ENCODE measurements at regions not wholly inside any gene's neighbourhood (a gene's known extent, or its start where the extent isn't known, plus 50 kb on each side); places are given as distances from the start of the nearest gene placed in this dataset.

DNA sequence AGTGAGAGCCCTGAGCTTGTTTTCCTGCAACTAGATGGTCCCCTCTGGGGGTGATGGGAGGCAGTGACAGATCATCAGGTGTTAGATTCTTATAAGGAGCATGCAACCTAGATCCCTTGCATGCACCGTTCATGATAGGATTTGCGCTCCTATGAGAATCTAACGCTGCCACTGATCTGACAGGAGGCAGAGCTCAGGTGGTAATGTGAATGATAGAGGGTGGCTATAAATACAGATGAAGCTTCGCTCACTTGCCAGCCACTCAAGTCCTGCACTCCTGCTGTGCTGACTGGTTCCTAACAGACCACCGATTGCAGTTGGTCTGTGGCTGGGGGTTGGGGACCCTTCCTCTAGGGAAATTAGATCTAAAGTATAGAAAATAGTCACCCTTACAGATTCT, 290.6 kb upstream of the ADCY2 start:
- no peak for TF ChIP-seq POLR2AphosphoS5 (IDR thresholded peaks at IDR 0.05; ENCODE audit: borderline replicate concordance, low read depth, low read length)
- TF ChIP-seq EZH2 (IDR thresholded peaks at IDR 0.05) = no peak
- TF ChIP-seq FOXP2 (optimal IDR thresholded peaks at IDR 0.05; ENCODE audit: control extremely low read depth, extremely low read length, insufficient read depth) = no peak
